NOMO-1 treated with DMSO at 0.1 percent for 48 hours (cell line): ENCODE measurements at regions not wholly inside any gene's neighbourhood (a gene's known extent, or its start where the extent isn't known, plus 50 kb on each side); places are given as distances from the start of the nearest gene placed in this dataset.

Experiments used
- DNase-seq: peaks from one replicate; lab custom pipeline; 2025; ENCODE audit not compliant: unreplicated experiment; lab: John Stamatoyannopoulos, UW

GRCh38 chr1:102083192-102083591, 86.5 kb upstream of the OLFM3 start:
- no peak for DNase-seq

DNA sequence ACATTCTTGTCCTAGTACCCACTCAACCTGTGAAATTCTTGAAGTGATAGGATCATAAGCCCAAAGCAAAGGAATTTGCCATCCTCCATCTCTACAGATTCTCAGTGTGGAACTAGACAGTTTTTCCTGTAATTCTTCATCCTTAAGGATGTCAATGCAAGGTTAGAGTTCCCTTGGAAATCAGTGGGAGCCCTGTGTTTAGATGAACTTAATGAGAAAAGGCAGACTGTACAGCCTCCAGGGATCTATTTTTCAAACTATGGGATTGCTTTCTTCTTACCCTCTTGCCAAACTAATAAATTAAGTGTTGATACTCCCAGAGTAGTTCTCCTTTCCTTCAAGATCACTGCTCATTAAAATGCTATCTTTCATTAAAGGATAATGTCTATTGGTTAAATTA, 78.1 kb upstream of the OLFM3 start:
- DNase-seq = no peak

GRCh38 chr1:102071451-102071850, 74.7 kb upstream of the OLFM3 start:
- no peak for DNase-seq

- DNase-seq = peak; percentile 61
Measured at GRCh38 chr1:102050556-102050955, 53.8 kb upstream of the OLFM3 start.

GRCh38 chr1:102047724-102048123, 51.0 kb upstream of the OLFM3 start:
- DNase-seq = no peak
